ENCODE measurements at regions not wholly inside any gene's neighbourhood (a gene's known extent, or its start where the extent isn't known, plus 50 kb on each side); places are given as distances from the start of the nearest gene placed in this dataset.
"Not testable (repeated sequence)": the region's sequence is repeated elsewhere in the genome, so short reads cannot be mapped to it uniquely, and the experiment has no call there.

DNA sequence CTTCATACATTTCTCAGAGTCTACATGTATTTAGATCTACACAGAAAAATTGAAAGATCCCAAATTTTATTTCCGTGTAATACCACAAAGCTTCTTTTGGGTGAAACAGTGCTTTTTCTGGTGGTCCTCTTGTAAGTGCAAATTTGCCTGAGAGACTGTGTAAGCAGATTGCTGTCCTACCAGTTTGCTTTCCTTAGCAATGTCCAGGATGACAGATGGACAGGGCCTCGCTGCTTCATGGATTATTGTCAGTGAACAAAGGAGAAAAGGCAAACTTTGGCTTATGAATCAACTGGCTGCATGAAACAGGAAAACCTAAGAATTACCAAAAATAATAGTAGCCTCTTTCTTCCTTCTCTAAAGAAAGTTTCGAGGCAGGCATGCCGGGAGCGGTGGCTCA is 82.6 kb upstream of the UBE2E1 start:
- Histone ChIP-seq H3K9ac (ENCODE audit: insufficient read length) (no peak overlapping the region), H3K36me3 (ENCODE audit: insufficient read depth, low read length) (no peaks in the 10 kb centered on the region)

DNA sequence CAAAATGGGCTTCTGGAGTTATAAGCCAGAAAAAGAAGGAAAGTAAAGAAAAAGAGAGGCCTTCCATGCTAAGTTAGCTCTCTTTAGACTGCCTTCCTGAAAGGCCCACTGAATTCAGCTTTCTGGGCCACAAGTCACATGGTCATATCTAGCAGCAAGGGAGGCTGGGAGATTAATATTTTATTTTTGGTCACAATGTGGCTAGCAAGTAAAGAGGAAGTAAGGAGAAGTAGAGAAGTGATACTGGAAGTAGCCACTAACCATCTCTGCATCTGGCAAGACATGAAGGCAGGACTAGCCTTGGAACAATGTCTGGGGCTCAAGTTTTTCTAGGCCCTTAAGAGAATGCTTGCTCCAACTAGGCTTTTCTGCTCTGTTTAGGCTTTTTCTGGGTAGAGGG is 81.8 kb upstream of the UBE2E1 start:
- no peak for DNase-seq (ENCODE audit: low read depth, low spot score)
- Histone ChIP-seq H3K9me3 (ENCODE audit: low read depth, low read length) (no peaks in the 10 kb centered on the region), H3K27ac (no peak overlapping the region), H3K9ac (ENCODE audit: insufficient read length) (no peak overlapping the region), H3K4me3 (no peak overlapping the region), H3K36me3 (ENCODE audit: insufficient read depth, low read length) (no peaks in the 10 kb centered on the region)
- TF ChIP-seq EZH2 (IDR thresholded peaks at IDR 0.05) = no peak
- TF ChIP-seq POLR2AphosphoS5 (IDR thresholded peaks at IDR 0.05; ENCODE audit: borderline replicate concordance, low read depth, low read length) = no peak

More for the DNA sequence above, 82.6 kb upstream of the UBE2E1 start:
- no peak for DNase-seq (ENCODE audit: low read depth, low spot score)
- H3K4me3 ChIP-seq = no peak overlapping the region
- no peak for TF ChIP-seq EZH2 (IDR thresholded peaks at IDR 0.05)
- no peak overlapping the region for H3K27ac ChIP-seq
- no peaks in the 10 kb centered on the region for H3K9me3 ChIP-seq (ENCODE audit: low read depth, low read length)

DNA sequence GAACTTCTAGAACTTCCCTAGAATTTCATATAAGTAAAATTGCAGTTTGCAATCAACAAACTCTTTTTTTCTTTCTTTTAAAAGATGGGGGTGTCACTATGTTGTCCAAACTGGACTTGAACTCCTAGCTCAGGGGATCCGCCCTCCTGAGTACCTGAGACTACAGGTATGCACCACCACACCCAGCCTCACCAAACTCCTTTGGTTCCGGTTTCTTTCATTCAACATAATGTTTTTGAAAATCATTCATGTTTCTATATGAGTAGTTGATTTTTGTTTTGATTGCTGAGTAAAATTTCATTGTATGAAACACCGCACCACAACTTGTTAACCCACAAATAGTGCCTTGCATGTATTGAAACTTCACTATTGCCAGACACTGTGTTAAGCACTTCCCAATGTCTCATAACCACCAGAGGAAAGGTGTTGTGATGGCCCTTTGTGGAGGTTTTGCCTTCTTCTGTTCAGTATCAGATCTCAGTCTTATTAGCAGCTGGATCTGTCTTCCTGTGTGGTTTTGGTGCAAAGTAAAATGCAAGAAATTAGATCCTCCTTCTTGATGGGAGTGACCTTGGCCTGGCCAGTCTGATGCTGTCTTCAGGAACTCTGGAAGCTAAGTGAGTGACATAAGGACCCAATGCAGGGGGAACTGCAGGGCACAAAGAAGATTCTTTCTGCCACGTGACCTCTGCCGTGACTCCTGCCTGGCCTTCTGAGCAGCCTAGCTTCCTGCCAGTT is 78.8 kb upstream of the UBE2E1 start:
- no peak overlapping the region for H3K9ac ChIP-seq (ENCODE audit: insufficient read length)
- DNase-seq (ENCODE audit: low read depth, low spot score) = no peak
- H3K36me3 ChIP-seq (ENCODE audit: insufficient read depth, low read length) = no peaks in the 10 kb centered on the region
- H3K27ac ChIP-seq = no peak overlapping the region
- H3K4me3 ChIP-seq = no peak overlapping the region
- no peaks in the 10 kb centered on the region for H3K9me3 ChIP-seq (ENCODE audit: low read depth, low read length)
- TF ChIP-seq POLR2AphosphoS5 (IDR thresholded peaks at IDR 0.05; ENCODE audit: borderline replicate concordance, low read depth, low read length) = no peak
- TF ChIP-seq EZH2 (IDR thresholded peaks at IDR 0.05) = no peak
- no peak for TF ChIP-seq FOXP2 (optimal IDR thresholded peaks at IDR 0.05; ENCODE audit: control extremely low read depth, extremely low read length, insufficient read depth)

DNA sequence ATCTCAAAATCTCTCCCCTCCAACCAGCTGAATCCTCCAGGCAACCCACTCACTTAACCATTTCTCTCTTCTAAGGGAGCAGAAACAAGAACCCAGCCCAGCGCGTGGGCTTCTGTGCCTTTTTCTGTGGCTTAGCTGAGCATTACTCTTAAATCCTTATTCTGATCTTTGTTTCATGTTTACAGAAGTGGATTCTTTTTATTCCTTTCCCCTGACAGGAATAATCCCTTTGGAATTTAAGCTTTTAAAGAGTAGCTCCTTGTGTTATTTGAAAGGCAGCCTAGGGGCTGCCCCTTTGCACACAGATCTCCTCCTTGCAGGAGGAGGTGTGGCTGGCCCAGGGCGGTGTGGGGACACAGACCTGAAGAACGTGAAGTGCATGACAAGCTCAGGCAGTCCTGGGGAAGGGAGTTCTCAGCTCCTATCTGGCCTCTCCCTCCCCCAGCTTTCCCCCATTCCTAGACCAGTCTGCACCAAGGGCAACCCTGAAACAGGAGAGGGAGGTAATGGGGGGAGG is 77.1 kb upstream of the UBE2E1 start:
- Histone ChIP-seq H3K36me3 (ENCODE audit: insufficient read depth, low read length) (no peaks in the 10 kb centered on the region), H3K9ac (ENCODE audit: insufficient read length) (no peak overlapping the region), H3K27ac (no peak overlapping the region), H3K9me3 (ENCODE audit: low read depth, low read length) (no peaks in the 10 kb centered on the region), H3K4me3 (no peak overlapping the region)
- TF ChIP-seq FOXP2 (optimal IDR thresholded peaks at IDR 0.05; ENCODE audit: control extremely low read depth, extremely low read length, insufficient read depth) = no peak
- TF ChIP-seq EZH2 (IDR thresholded peaks at IDR 0.05) = no peak
- TF ChIP-seq POLR2AphosphoS5 (IDR thresholded peaks at IDR 0.05; ENCODE audit: borderline replicate concordance, low read depth, low read length) = no peak
- no peak for DNase-seq (ENCODE audit: low read depth, low spot score)

DNA sequence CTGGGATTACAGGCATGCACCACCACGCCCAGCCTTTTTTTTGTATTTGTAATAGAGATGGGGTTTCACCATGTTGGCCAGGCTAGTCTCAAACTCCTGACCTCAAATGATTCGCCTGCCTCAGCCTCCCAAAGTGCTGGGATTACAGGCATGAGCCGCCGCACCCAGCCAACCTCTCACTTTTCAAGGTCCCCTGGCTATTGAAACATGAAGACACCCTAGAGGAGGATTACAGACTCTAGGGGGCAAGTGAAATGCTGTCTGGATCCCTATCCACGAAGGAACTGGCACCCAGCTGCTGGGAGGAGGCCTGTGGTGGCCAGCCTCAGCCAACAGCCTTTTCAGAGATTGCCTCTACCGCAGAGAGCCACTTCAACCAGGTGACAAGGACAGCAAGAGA is 76.4 kb upstream of the UBE2E1 start:
- not testable (repeated sequence) for H3K36me3 ChIP-seq (ENCODE audit: insufficient read depth, low read length); H3K4me3 ChIP-seq; H3K9me3 ChIP-seq (ENCODE audit: low read depth, low read length); H3K27ac ChIP-seq; DNase-seq (ENCODE audit: low read depth, low spot score); H3K9ac ChIP-seq (ENCODE audit: insufficient read length)

DNA sequence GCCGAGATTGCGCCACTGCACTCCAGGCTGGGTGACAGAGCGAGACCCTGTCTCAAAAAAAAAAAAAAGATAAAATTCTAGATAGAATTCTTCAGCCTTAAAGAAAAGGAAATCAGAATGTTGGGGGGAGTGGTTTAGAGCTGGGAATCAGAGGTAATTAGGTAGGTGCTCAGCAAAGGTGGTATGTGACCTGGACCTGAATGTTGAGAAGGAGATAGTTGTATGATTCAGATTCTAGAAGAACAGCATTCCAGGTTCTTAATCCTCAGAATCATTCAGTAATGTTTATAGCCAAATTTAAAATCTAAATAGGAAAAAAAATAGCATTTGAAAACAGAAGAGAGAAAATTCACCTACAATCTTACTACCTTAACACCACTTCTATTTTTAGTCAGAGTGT is 71.3 kb upstream of the UBE2E1 start:
- DNase-seq (ENCODE audit: low read depth, low spot score) = no peak
- no peak overlapping the region for H3K27ac ChIP-seq
- no peaks in the 10 kb centered on the region for H3K9me3 ChIP-seq (ENCODE audit: low read depth, low read length)
- H3K36me3 ChIP-seq (ENCODE audit: insufficient read depth, low read length) = no peaks in the 10 kb centered on the region
- no peak for TF ChIP-seq EZH2 (IDR thresholded peaks at IDR 0.05)
- TF ChIP-seq FOXP2 (optimal IDR thresholded peaks at IDR 0.05; ENCODE audit: control extremely low read depth, extremely low read length, insufficient read depth) = no peak
- TF ChIP-seq POLR2AphosphoS5 (IDR thresholded peaks at IDR 0.05; ENCODE audit: borderline replicate concordance, low read depth, low read length) = no peak
- H3K4me3 ChIP-seq = no peak overlapping the region
- H3K9ac ChIP-seq (ENCODE audit: insufficient read length) = no peak overlapping the region

DNA sequence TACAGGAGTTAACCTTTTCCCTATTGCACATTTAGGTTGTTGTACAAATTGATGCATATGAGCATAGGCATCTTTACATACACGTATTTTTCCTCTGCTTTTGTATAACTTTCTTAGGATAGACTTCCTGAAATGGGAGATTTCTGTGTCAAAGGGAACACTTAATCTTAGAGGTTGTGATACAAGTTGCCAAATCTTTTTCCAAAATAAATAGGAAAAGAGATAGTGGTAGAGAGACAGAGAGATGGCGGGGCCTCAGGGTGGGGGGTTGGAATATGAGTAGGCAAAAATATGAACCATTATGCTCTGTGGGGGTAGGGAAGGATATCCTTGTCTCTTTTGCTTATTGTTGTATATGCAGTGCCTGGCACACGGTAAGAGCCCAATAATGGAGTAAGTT is 70.7 kb upstream of the UBE2E1 start:
- Histone ChIP-seq H3K9me3 (ENCODE audit: low read depth, low read length) (no peaks in the 10 kb centered on the region), H3K36me3 (ENCODE audit: insufficient read depth, low read length) (no peaks in the 10 kb centered on the region), H3K9ac (ENCODE audit: insufficient read length) (no peak overlapping the region), H3K4me3 (no peak overlapping the region), H3K27ac (no peak overlapping the region)
- DNase-seq (ENCODE audit: low read depth, low spot score) = no peak
- TF ChIP-seq FOXP2 (optimal IDR thresholded peaks at IDR 0.05; ENCODE audit: control extremely low read depth, extremely low read length, insufficient read depth) = no peak

DNA sequence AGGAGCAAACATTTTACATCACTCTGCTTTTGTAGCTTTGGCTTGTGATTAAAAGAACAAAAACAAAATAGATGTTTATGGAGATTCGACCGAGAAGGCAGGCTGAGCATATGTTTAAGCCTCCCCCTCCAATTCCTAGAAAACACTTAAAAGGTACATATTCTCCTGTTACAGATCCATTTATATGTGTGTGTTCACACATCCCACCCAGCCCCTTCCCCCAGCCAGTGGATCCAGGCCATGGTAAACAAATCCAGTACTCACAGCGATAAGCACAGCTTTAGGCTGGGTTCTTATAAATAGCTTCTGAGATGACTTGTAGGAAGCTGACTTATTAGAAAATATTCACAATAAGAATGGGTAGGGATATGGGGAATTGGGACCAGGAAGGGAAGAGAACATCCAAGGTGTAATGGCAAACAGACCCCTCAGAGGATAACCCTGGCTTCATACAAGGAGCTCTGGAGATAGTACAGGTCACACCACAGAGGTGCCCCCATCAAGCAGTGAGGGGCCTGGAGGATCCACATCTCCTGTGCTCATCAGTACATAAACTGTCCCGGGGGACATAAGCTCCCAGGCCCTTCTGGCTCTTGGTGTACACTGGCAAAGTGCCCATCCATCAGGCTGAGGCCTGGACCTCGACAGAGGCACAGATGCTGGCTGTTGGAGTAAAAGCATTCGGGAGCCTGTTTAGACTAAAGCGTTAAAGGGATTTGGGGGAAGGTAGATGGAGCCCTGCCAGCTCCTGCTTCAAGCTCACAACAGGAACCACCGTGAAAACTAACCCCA is 70.0 kb upstream of the UBE2E1 start:
- no peak overlapping the region for H3K4me3 ChIP-seq

DNA sequence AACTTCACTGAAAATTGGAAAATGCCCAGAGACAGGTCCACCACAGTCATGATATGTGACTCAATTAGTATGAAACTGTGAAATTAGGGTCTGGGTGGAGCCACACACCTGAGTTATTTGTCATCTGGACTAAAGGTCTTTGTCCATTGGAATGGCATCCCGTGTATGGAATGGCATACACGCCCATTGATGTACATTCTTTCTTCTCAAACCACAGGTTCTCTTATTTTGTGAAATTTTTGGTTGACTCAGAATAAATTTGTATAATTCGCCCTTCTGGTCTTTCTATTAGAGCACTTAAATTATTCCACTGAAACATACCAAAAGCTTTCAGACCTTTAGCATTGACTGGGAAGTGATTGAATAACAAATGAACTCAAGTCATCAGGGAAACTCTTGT is 66.8 kb upstream of the UBE2E1 start:
- no peak overlapping the region for H3K4me3 ChIP-seq
- TF ChIP-seq FOXP2 (optimal IDR thresholded peaks at IDR 0.05; ENCODE audit: control extremely low read depth, extremely low read length, insufficient read depth) = no peak
- TF ChIP-seq EZH2 (IDR thresholded peaks at IDR 0.05) = no peak
- no peak for TF ChIP-seq POLR2AphosphoS5 (IDR thresholded peaks at IDR 0.05; ENCODE audit: borderline replicate concordance, low read depth, low read length)
- no peak overlapping the region for H3K27ac ChIP-seq
- H3K36me3 ChIP-seq (ENCODE audit: insufficient read depth, low read length) = no peaks in the 10 kb centered on the region
- H3K9me3 ChIP-seq (ENCODE audit: low read depth, low read length) = no peaks in the 10 kb centered on the region
- DNase-seq (ENCODE audit: low read depth, low spot score) = no peak
- no peak overlapping the region for H3K9ac ChIP-seq (ENCODE audit: insufficient read length)

More for the DNA sequence above, 70.0 kb upstream of the UBE2E1 start:
- DNase-seq (ENCODE audit: low read depth, low spot score) = no peak
- Histone ChIP-seq H3K27ac (no peak overlapping the region), H3K36me3 (ENCODE audit: insufficient read depth, low read length) (no peaks in the 10 kb centered on the region), H3K9ac (ENCODE audit: insufficient read length) (no peak overlapping the region), H3K9me3 (ENCODE audit: low read depth, low read length) (no peaks in the 10 kb centered on the region)
- TF ChIP-seq FOXP2 (optimal IDR thresholded peaks at IDR 0.05; ENCODE audit: control extremely low read depth, extremely low read length, insufficient read depth) (no peak), POLR2AphosphoS5 (IDR thresholded peaks at IDR 0.05; ENCODE audit: borderline replicate concordance, low read depth, low read length) (no peak), EZH2 (IDR thresholded peaks at IDR 0.05) (no peak)

Data from SK-N-MC (cell line).